GM12891 (cell line): ENCODE measurements at regions not wholly inside any gene's neighbourhood (a gene's known extent, or its start where the extent isn't known, plus 50 kb on each side); places are given as distances from the start of the nearest gene placed in this dataset.

Source experiments
- PAX5 ChIP-seq: IDR thresholded peaks from 2 replicates; pipeline ENCODE4 v1.6.1; 2011; ENCODE audit warnings: low read length, moderate library complexity, mild to moderate bottlenecking; ENCODE audit not compliant: insufficient read depth, severe bottlenecking
- POLR2A ChIP-seq: IDR thresholded peaks from 2 replicates; pipeline ENCODE4 v1.6.1; 2011; ENCODE audit warnings: low read depth, low read length, control low read depth
- POLR2AphosphoS5 ChIP-seq: IDR thresholded peaks from 2 replicates; pipeline ENCODE4 v1.6.1; 2011; ENCODE audit warnings: low read depth, low read length, control low read depth
- POU2F2 ChIP-seq: IDR thresholded peaks from 2 replicates; pipeline ENCODE4 v1.6.1; 2011; ENCODE audit warnings: low read depth, mild to moderate bottlenecking, control low read depth, low read length, moderate library complexity
- SPI1 ChIP-seq: IDR thresholded peaks from 2 replicates; pipeline ENCODE4 v1.6.1; 2011; ENCODE audit warnings: low read depth, low read length, control low read depth
- TAF1 ChIP-seq: IDR thresholded peaks from 2 replicates; pipeline ENCODE4 v1.6.1; 2011; ENCODE audit warnings: low read depth, low read length, control low read depth

- TF ChIP-seq POLR2AphosphoS5 (no peak), POLR2A (no peak), TAF1 (no peak), SPI1 (no peak), PAX5 (no peak), POU2F2 (no peak)
These were observed 345.4 kb upstream of the SALL3 start for GRCh38 chr18:78634061-78634696.
